Neural cell (in vitro differentiated cells): ENCODE measurements at regions not wholly inside any gene's neighbourhood (a gene's known extent, or its start where the extent isn't known, plus 50 kb on each side); places are given as distances from the start of the nearest gene placed in this dataset.

Experiments used
- EP300 ChIP-seq: fragments of 450-650 bp; conservative IDR thresholded peaks from 2 replicates; pipeline ENCODE4 v1.6.1; 2014; ENCODE audit warnings: antibody characterized with exemption, mild to moderate bottlenecking, moderate library complexity; ENCODE audit not compliant: poor library complexity, severe bottlenecking
- EZH2 ChIP-seq: fragments of 200-600, 300-800 bp; shearing (Covaris generic), sonication (generic); IDR thresholded peaks from 2 replicates; pipeline ENCODE4 v1.6.1; 2014; ENCODE audit warnings: antibody characterized with exemption, low read length, borderline replicate concordance, mild to moderate bottlenecking; ENCODE audit not compliant: insufficient read depth, poor library complexity, severe bottlenecking
- POLR2AphosphoS5 ChIP-seq: IDR thresholded peaks from 2 replicates; pipeline ENCODE4 v1.6.1; 2012
- TAF1 ChIP-seq: IDR thresholded peaks from 2 replicates; pipeline ENCODE4 v1.6.1; 2012; ENCODE audit warnings: low read depth
- TF ChIP-seq, protein P1 (sequence below): fragments of 450-650 bp; IDR thresholded peaks from 2 replicates; pipeline ENCODE4 v1.5.1; 2014; ENCODE audit warnings: antibody characterized with exemption, mild to moderate bottlenecking, moderate library complexity; ENCODE audit not compliant: poor library complexity, severe bottlenecking

DNA sequence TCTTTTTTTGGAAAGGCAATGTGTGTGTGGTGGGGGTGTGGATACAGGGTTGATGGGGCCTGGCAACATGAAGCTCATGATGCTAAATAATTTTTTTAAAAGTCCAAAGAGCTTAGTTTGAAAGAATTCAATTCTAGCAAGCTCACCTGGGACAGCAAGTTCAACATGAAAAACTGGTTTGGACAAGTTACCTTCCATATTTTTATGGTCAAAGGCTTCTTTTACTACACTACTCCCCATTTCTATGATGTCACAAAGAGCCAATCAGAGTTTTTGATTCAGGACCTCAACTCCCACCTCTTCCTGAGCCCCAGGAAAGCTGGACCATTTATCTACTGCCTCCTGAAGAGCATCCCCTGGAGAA, 66.1 kb upstream of the CTNNBL1 start:
- no peak for TF ChIP-seq POLR2AphosphoS5
- TF ChIP-seq EZH2, result no peak
- TF ChIP-seq, protein P1, sequence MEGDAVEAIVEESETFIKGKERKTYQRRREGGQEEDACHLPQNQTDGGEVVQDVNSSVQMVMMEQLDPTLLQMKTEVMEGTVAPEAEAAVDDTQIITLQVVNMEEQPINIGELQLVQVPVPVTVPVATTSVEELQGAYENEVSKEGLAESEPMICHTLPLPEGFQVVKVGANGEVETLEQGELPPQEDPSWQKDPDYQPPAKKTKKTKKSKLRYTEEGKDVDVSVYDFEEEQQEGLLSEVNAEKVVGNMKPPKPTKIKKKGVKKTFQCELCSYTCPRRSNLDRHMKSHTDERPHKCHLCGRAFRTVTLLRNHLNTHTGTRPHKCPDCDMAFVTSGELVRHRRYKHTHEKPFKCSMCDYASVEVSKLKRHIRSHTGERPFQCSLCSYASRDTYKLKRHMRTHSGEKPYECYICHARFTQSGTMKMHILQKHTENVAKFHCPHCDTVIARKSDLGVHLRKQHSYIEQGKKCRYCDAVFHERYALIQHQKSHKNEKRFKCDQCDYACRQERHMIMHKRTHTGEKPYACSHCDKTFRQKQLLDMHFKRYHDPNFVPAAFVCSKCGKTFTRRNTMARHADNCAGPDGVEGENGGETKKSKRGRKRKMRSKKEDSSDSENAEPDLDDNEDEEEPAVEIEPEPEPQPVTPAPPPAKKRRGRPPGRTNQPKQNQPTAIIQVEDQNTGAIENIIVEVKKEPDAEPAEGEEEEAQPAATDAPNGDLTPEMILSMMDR, result no peak
- no peak for TF ChIP-seq EP300
- TF ChIP-seq TAF1, result no peak
